HUES48 (cell line): ENCODE measurements at regions not wholly inside any gene's neighbourhood (a gene's known extent, or its start where the extent isn't known, plus 50 kb on each side); places are given as distances from the start of the nearest gene placed in this dataset.

Experiments used
- H3K27ac ChIP-seq: one replicate; pipeline ENCODE4 v1.7.0; 2013; ENCODE audit warnings: low read depth, low read length, inconsistent platforms
- H3K27me3 ChIP-seq: 2 replicates; pipeline ENCODE4 v1.6.1; 2013; ENCODE audit warnings: mild to moderate bottlenecking, low read length; ENCODE audit not compliant: control insufficient read depth, insufficient read depth
- H3K36me3 ChIP-seq: 2 replicates; pipeline ENCODE4 v1.6.1; 2013; ENCODE audit warnings: low read length; ENCODE audit not compliant: control insufficient read depth, insufficient read depth
- H3K4me1 ChIP-seq: 2 replicates; pipeline ENCODE4 v1.6.1; 2013; ENCODE audit warnings: mild to moderate bottlenecking, low read length; ENCODE audit not compliant: control insufficient read depth, insufficient read depth
- H3K4me3 ChIP-seq: 2 replicates; pipeline ENCODE4 v1.5.1; 2013; ENCODE audit warnings: mild to moderate bottlenecking, low read depth, low read length
- H3K9ac ChIP-seq: 2 replicates; pipeline ENCODE4 v1.6.1; 2013; ENCODE audit warnings: mild to moderate bottlenecking, low read depth, low read length, moderate library complexity
- H3K9me3 ChIP-seq: 2 replicates; pipeline ENCODE4 v1.6.1; 2013; ENCODE audit warnings: low read length; ENCODE audit not compliant: control insufficient read depth, insufficient read depth

- Histone ChIP-seq H3K9ac (no peak overlapping the region), H3K36me3 (no peaks in the 10 kb centered on the region), H3K4me1 (no peaks in the 10 kb centered on the region), H3K27ac (no peak overlapping the region), H3K27me3 (no peaks in the 10 kb centered on the region), H3K4me3 (no peak overlapping the region), H3K9me3 (no peaks in the 10 kb centered on the region)
Measured at GRCh38 chr5:3811116-3811515, 215.5 kb downstream of the IRX1 start.

GRCh38 chr5:3818624-3819023, 223.0 kb downstream of the IRX1 start:
- Histone ChIP-seq H3K9me3 (no peaks in the 10 kb centered on the region), H3K4me3 (no peak overlapping the region), H3K36me3 (no peaks in the 10 kb centered on the region), H3K27ac (no peak overlapping the region), H3K9ac (no peak overlapping the region), H3K27me3 (no peaks in the 10 kb centered on the region), H3K4me1 (no peaks in the 10 kb centered on the region)

GRCh38 chr5:3825531-3826451, 230.2 kb downstream of the IRX1 start:
- H3K9ac ChIP-seq = no peak overlapping the region
- H3K36me3 ChIP-seq = no peaks in the 10 kb centered on the region
- H3K9me3 ChIP-seq = no peaks in the 10 kb centered on the region
- no peaks in the 10 kb centered on the region for H3K27me3 ChIP-seq
- no peak overlapping the region for H3K4me3 ChIP-seq
- no peaks in the 10 kb centered on the region for H3K4me1 ChIP-seq
- no peak overlapping the region for H3K27ac ChIP-seq

- no peaks in the 10 kb centered on the region for H3K36me3 ChIP-seq
- no peak overlapping the region for H3K27ac ChIP-seq
- H3K27me3 ChIP-seq = no peaks in the 10 kb centered on the region
- H3K9me3 ChIP-seq = no peaks in the 10 kb centered on the region
- no peaks in the 10 kb centered on the region for H3K4me1 ChIP-seq
- H3K9ac ChIP-seq = no peak overlapping the region
- H3K4me3 ChIP-seq = no peak overlapping the region
Measured at GRCh38 chr5:3827624-3828023, 232.0 kb downstream of the IRX1 start.

GRCh38 chr5:3828761-3829160, 233.1 kb downstream of the IRX1 start:
- H3K27me3 ChIP-seq = no peaks in the 10 kb centered on the region
- H3K27ac ChIP-seq = no peak overlapping the region
- H3K9ac ChIP-seq = no peak overlapping the region
- H3K4me1 ChIP-seq = no peaks in the 10 kb centered on the region
- no peaks in the 10 kb centered on the region for H3K9me3 ChIP-seq
- H3K4me3 ChIP-seq = no peak overlapping the region
- no peaks in the 10 kb centered on the region for H3K36me3 ChIP-seq

- no peak overlapping the region for H3K27ac ChIP-seq
- H3K27me3 ChIP-seq = no peaks in the 10 kb centered on the region
- no peak overlapping the region for H3K9ac ChIP-seq
- no peaks in the 10 kb centered on the region for H3K9me3 ChIP-seq
- H3K4me1 ChIP-seq = no peaks in the 10 kb centered on the region
- no peak overlapping the region for H3K4me3 ChIP-seq
- H3K36me3 ChIP-seq = no peaks in the 10 kb centered on the region
Measured at GRCh38 chr5:3833566-3833965, 237.9 kb downstream of the IRX1 start.

GRCh38 chr5:3835811-3836210, 240.2 kb downstream of the IRX1 start:
- H3K36me3 ChIP-seq = no peaks in the 10 kb centered on the region
- H3K9ac ChIP-seq = no peak overlapping the region
- no peaks in the 10 kb centered on the region for H3K27me3 ChIP-seq
- no peaks in the 10 kb centered on the region for H3K4me1 ChIP-seq
- H3K4me3 ChIP-seq = no peak overlapping the region
- H3K9me3 ChIP-seq = no peaks in the 10 kb centered on the region
- H3K27ac ChIP-seq = no peak overlapping the region

GRCh38 chr5:3836528-3836927, 240.9 kb downstream of the IRX1 start:
- Histone ChIP-seq H3K9ac (no peak overlapping the region), H3K4me1 (no peaks in the 10 kb centered on the region), H3K36me3 (no peaks in the 10 kb centered on the region), H3K4me3 (no peak overlapping the region), H3K27ac (no peak overlapping the region), H3K9me3 (no peaks in the 10 kb centered on the region), H3K27me3 (no peaks in the 10 kb centered on the region)

- Histone ChIP-seq H3K9me3 (no peaks in the 10 kb centered on the region), H3K4me3 (no peak overlapping the region), H3K27me3 (no peaks in the 10 kb centered on the region), H3K4me1 (no peaks in the 10 kb centered on the region), H3K27ac (no peak overlapping the region), H3K9ac (no peak overlapping the region), H3K36me3 (no peaks in the 10 kb centered on the region)
Measured at GRCh38 chr5:3837506-3837905, 241.9 kb downstream of the IRX1 start.

GRCh38 chr5:3839151-3839550, 243.5 kb downstream of the IRX1 start:
- no peaks in the 10 kb centered on the region for H3K27me3 ChIP-seq
- no peak overlapping the region for H3K27ac ChIP-seq
- no peaks in the 10 kb centered on the region for H3K4me1 ChIP-seq
- H3K36me3 ChIP-seq = no peaks in the 10 kb centered on the region
- H3K9me3 ChIP-seq = no peaks in the 10 kb centered on the region
- no peak overlapping the region for H3K9ac ChIP-seq
- H3K4me3 ChIP-seq = no peak overlapping the region

- H3K36me3 ChIP-seq = no peaks in the 10 kb centered on the region
- H3K4me1 ChIP-seq = no peaks in the 10 kb centered on the region
- no peak overlapping the region for H3K4me3 ChIP-seq
- H3K27me3 ChIP-seq = no peaks in the 10 kb centered on the region
- H3K9me3 ChIP-seq = no peaks in the 10 kb centered on the region
- H3K27ac ChIP-seq = no peak overlapping the region
- H3K9ac ChIP-seq = no peak overlapping the region
Measured at GRCh38 chr5:3842591-3842990, 247.0 kb downstream of the IRX1 start.
